ENCODE measurements at regions not wholly inside any gene's neighbourhood (a gene's known extent, or its start where the extent isn't known, plus 50 kb on each side); places are given as distances from the start of the nearest gene placed in this dataset.

DNA sequence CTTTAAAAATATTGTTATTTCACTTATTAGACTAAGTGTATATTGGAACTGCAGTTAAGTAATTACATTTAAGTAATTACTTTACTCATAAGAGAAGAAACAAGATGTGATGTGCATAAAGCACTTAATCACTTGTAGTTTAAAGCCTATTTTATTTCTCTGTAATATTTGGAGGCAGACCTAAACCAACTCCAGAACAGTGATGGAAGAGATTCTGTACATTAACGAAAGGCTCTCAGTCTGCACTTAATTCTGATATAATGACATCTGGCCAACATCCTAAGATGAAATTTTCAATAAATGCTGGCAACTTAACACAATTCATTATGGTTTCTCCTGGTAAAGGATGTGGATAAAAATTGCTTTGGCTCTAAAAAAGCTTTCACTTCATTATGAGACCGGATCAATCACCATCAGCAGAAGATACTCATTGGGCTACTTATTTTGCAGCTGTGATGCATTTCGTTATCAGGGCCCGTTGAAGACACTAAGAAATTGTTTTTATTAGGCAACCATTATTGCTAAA lies 342.6 kb downstream of the C4orf33 start (continued):
- no peak for TF ChIP-seq ZBED1 (IDR thresholded peaks at IDR 0.05; ENCODE audit: borderline replicate concordance)

- H3K36me3 ChIP-seq (ENCODE audit: control insufficient read depth in 2 of 2, insufficient read depth in 2 of 2, low read length in 1 of 2), result no peaks in the 10 kb centered on the region
- FAIRE-seq (no peak), ATAC-seq (no peak), DNase-seq (ENCODE audit: low read depth, low spot score) (no peak)
- no peaks in the 10 kb centered on the region for H3K27me3 ChIP-seq (replicated peaks in 1 of 2; ENCODE audit: control insufficient read depth in 2 of 2, insufficient read depth in 2 of 2, low read length in 1 of 2)
- no TSS peak for BruUV-seq (replicated peaks)
- no peaks in the 10 kb centered on the region for H4K20me1 ChIP-seq (ENCODE audit: control insufficient read depth, insufficient read depth)
- RAD21 ChIA-PET (ENCODE audit: unreplicated experiment), result no interaction called here
- SMC1A ChIA-PET (ENCODE audit: uncharacterized antibody, unreplicated experiment), result no interaction called here
- no peaks in the 10 kb centered on the region for H3K79me2 ChIP-seq (ENCODE audit: control insufficient read depth, insufficient read depth, low read length)
- WGBS (ENCODE audit: insufficient coverage, insufficient replicate concordance, low lambda C conversion rate, missing lambda C conversion rate), result 11% methylated on average over 1 of the region's 1 CpG
- no peak overlapping the region for H3K4me2 ChIP-seq (ENCODE audit: control insufficient read depth, insufficient read depth)
- no peak overlapping the region for H3K9ac ChIP-seq (ENCODE audit: control insufficient read depth, insufficient read depth, low read length)
- H3K4me1 ChIP-seq (ENCODE audit: control insufficient read depth, insufficient read depth, low read length), result no peaks in the 10 kb centered on the region
- no peak overlapping the region for H3K4me3 ChIP-seq
- no peaks in the 10 kb centered on the region for H3K9me3 ChIP-seq (replicated peaks; ENCODE audit: control insufficient read depth, insufficient read depth, low read length)
- H3K27ac ChIP-seq (ENCODE audit: control insufficient read depth, insufficient read depth), result no peak overlapping the region
- intact Hi-C loops (cut with micrococcal nuclease; ENCODE audit: unreplicated experiment) (no loop called here), in situ Hi-C loops (cut with MboI) (no loop called here)
- POLR2A ChIA-PET, result no interaction called here
- CTCF ChIA-PET, result no interaction called here
- TF ChIP-seq STAT1 (conservative IDR thresholded peaks at IDR 0.05) (no peak), FOXK2 (IDR thresholded peaks at IDR 0.05) (no peak), RCOR1 (conservative IDR thresholded peaks at IDR 0.05; ENCODE audit: low read depth, low read length) (no peak), TCF12 (IDR thresholded peaks at IDR 0.05; ENCODE audit: low read depth, low read length) (no peak), SREBF1 (IDR thresholded peaks at IDR 0.05; ENCODE audit: low read length) (no peak), YY1 (IDR thresholded peaks at IDR 0.05; ENCODE audit: low read depth, low read length) (0 out of 2 replicates have a peak, but pooled peaks have one; percentile 21)
- no peak overlapping the region for H2AFZ ChIP-seq (ENCODE audit: control insufficient read depth, low read depth, low read length)
Observed at GRCh38 chr4:129446074-129446473, 350.1 kb downstream of the C4orf33 start.

GRCh38 chr4:129453524-129454200 lies 357.7 kb downstream of the C4orf33 start:
- no peak for DNase-seq (ENCODE audit: low read depth, low spot score)
- Histone ChIP-seq H3K9me3 (replicated peaks; ENCODE audit: control insufficient read depth, insufficient read depth, low read length) (no peaks in the 10 kb centered on the region), H3K4me2 (ENCODE audit: control insufficient read depth, insufficient read depth) (no peak overlapping the region), H3K36me3 (ENCODE audit: control insufficient read depth in 2 of 2, insufficient read depth in 2 of 2, low read length in 1 of 2) (no peaks in the 10 kb centered on the region), H3K4me3 (no peak overlapping the region), H3K79me2 (ENCODE audit: control insufficient read depth, insufficient read depth, low read length) (no peaks in the 10 kb centered on the region), H2AFZ (ENCODE audit: control insufficient read depth, low read depth, low read length) (no peak overlapping the region), H4K20me1 (ENCODE audit: control insufficient read depth, insufficient read depth) (no peaks in the 10 kb centered on the region), H3K9ac (ENCODE audit: control insufficient read depth, insufficient read depth, low read length) (no peak overlapping the region), H3K27me3 (replicated peaks in 1 of 2; ENCODE audit: control insufficient read depth in 2 of 2, insufficient read depth in 2 of 2, low read length in 1 of 2) (no peaks in the 10 kb centered on the region), H3K27ac (ENCODE audit: control insufficient read depth, insufficient read depth) (no peak overlapping the region), H3K4me1 (ENCODE audit: control insufficient read depth, insufficient read depth, low read length) (no peaks in the 10 kb centered on the region)
- in situ Hi-C loops (cut with MboI) (no loop called here), intact Hi-C loops (cut with micrococcal nuclease; ENCODE audit: unreplicated experiment) (no loop called here)
- no peak for FAIRE-seq
- ChIA-PET RAD21 (ENCODE audit: unreplicated experiment) (no interaction called here), POLR2A (no interaction called here), SMC1A (ENCODE audit: uncharacterized antibody, unreplicated experiment) (no interaction called here), CTCF (no interaction called here)
- ATAC-seq, result no peak
- BruUV-seq (replicated peaks), result no TSS peak
- WGBS (ENCODE audit: insufficient coverage, insufficient replicate concordance, low lambda C conversion rate, missing lambda C conversion rate), result 74% methylated on average over 4 of the region's 4 CpGs
- TF ChIP-seq MLLT1 (IDR thresholded peaks at IDR 0.05) (no peak), REST (IDR thresholded peaks at IDR 0.05; ENCODE audit: low read depth, low read length) (no peak), RAD21 (IDR thresholded peaks at IDR 0.05; ENCODE audit: insufficient read depth, low read depth, low read length) (no peak), TARDBP (IDR thresholded peaks at IDR 0.05; ENCODE audit: borderline replicate concordance) (no peak), YY1 (IDR thresholded peaks at IDR 0.05; ENCODE audit: low read depth, low read length) (no peak), SRF (IDR thresholded peaks at IDR 0.05; ENCODE audit: low read depth in 2 of 2, low read length in 2 of 2) (no peak)

All from GM12878 (cell line).